Mesendoderm (in vitro differentiated cells): ENCODE measurements at regions not wholly inside any gene's neighbourhood (a gene's known extent, or its start where the extent isn't known, plus 50 kb on each side); places are given as distances from the start of the nearest gene placed in this dataset.

Experiments used
- DNase-seq: peaks from one replicate; pipeline ENCODE4 v3.0.0; 2013
- H2AK5ac ChIP-seq: 2 replicates; pipeline ENCODE4 v1.6.1; 2013; ENCODE audit warnings: low read length, inconsistent platforms
- H2BK120ac ChIP-seq: 2 replicates; pipeline ENCODE4 v1.6.1; 2013; ENCODE audit warnings: low read depth, mild to moderate bottlenecking, low read length, moderate library complexity, mixed read lengths
- H2BK15ac ChIP-seq: replicated peaks from 2 replicates; pipeline ENCODE4 v1.6.1; 2013; ENCODE audit warnings: low read depth, mild to moderate bottlenecking, moderate library complexity
- H2BK5ac ChIP-seq: 2 replicates; pipeline ENCODE4 v1.6.1; 2013; ENCODE audit warnings: low read length, inconsistent platforms
- H3K18ac ChIP-seq: 2 replicates; pipeline ENCODE4 v1.6.1; 2013; ENCODE audit warnings: mild to moderate bottlenecking, low read length, mixed read lengths
- H3K23ac ChIP-seq: one replicate; pipeline ENCODE4 v1.6.1; 2013; ENCODE audit warnings: low read length
- H3K27ac ChIP-seq: 2 replicates; pipeline ENCODE4 v1.5.1; 2013; ENCODE audit warnings: low read depth, mild to moderate bottlenecking, inconsistent platforms, low read length, moderate library complexity
- H3K27me3 ChIP-seq: 2 replicates; pipeline ENCODE4 v1.6.1; 2013; ENCODE audit warnings: low read length, control low read depth, mild to moderate bottlenecking, inconsistent platforms; ENCODE audit not compliant: insufficient read depth, poor library complexity
- H3K36me3 ChIP-seq: 2 replicates; pipeline ENCODE4 v1.6.1; 2013; ENCODE audit warnings: low read length, inconsistent platforms; ENCODE audit not compliant: control insufficient read depth, insufficient read depth
- H3K4ac ChIP-seq: one replicate; pipeline ENCODE4 v1.6.1; 2013; ENCODE audit warnings: low read depth, mild to moderate bottlenecking, low read length, moderate library complexity
- H3K4me1 ChIP-seq: 2 replicates; pipeline ENCODE4 v1.6.1; 2013; ENCODE audit warnings: low read depth, low read length, inconsistent platforms; ENCODE audit not compliant: control insufficient read depth
- H3K4me2 ChIP-seq: 2 replicates; pipeline ENCODE4 v1.6.1; 2013; ENCODE audit warnings: low read length
- H3K4me3 ChIP-seq: 2 replicates; pipeline ENCODE4 v1.5.1; 2013; ENCODE audit warnings: mild to moderate bottlenecking, low read length
- H3K56ac ChIP-seq: one replicate; pipeline ENCODE4 v1.6.1; 2013; ENCODE audit warnings: low read length
- H3K79me1 ChIP-seq: 2 replicates; pipeline ENCODE4 v1.6.1; 2013; ENCODE audit warnings: low read length, inconsistent platforms
- H3K79me2 ChIP-seq: 2 replicates; pipeline ENCODE4 v1.6.1; 2013; ENCODE audit warnings: mild to moderate bottlenecking, low read length; ENCODE audit not compliant: control insufficient read depth, insufficient read depth
- H3K9ac ChIP-seq: 2 replicates; pipeline ENCODE4 v1.6.1; 2013; ENCODE audit warnings: low read length, inconsistent platforms
- H4K5ac ChIP-seq: one replicate; pipeline ENCODE4 v1.6.1; 2013; ENCODE audit warnings: low read length
- H4K8ac ChIP-seq: one replicate; pipeline ENCODE4 v1.6.1; 2013; ENCODE audit warnings: low read depth, mild to moderate bottlenecking, control low read depth, low read length, moderate library complexity
- WGBS: extraction: QIAGEN DNeasy Blood & Tissue Kit; methylation state at CpG from one replicate; pipeline ENCODE4 v1.1.7; 2013; ENCODE audit warnings: low lambda C conversion rate, missing lambda C conversion rate; ENCODE audit not compliant: insufficient coverage; ENCODE audit errors: extremely low coverage; 5-methylcytosine and 5-hydroxymethylcytosine counted together

DNA sequence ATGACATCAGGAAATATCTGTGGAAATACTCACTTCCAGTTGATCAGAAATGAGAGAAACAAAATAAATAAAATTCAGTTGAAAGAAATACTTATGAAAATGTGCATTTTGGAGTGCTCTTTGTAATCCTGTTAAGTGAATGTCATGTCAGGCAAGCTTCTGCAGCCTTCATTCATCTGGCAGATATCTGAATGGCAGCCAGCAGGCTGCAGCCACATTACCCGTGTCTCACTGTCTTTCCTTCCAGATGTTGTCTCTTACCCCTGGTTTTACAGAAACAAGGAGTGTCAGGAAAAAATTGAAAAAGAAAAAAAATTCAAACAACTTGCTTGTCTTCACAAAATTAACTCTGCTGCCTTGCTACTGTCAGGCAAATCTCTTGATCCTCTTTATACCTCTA is 445.0 kb upstream of the RIOK2 start:
- WGBS: no CpG with 5 or more reads among the region's 1 CpG
- no peaks in the 10 kb centered on the region for H3K36me3 ChIP-seq
- H4K8ac ChIP-seq: no peak overlapping the region
- no peak overlapping the region for H3K9ac ChIP-seq
- no peak overlapping the region for H3K27ac ChIP-seq
- no peak overlapping the region for H2BK15ac ChIP-seq
- H3K4me2 ChIP-seq: no peak overlapping the region
- no peaks in the 10 kb centered on the region for H3K27me3 ChIP-seq
- no peak overlapping the region for H3K4me3 ChIP-seq
- H3K79me1 ChIP-seq: no peaks in the 10 kb centered on the region
- H3K4me1 ChIP-seq: no peaks in the 10 kb centered on the region
- no peak overlapping the region for H3K23ac ChIP-seq
- no peaks in the 10 kb centered on the region for H3K79me2 ChIP-seq
- DNase-seq: no peak
- H3K18ac ChIP-seq: no peak overlapping the region
- H3K4ac ChIP-seq: no peak overlapping the region
- no peak overlapping the region for H3K56ac ChIP-seq
- no peak overlapping the region for H2AK5ac ChIP-seq
- no peak overlapping the region for H4K5ac ChIP-seq
- H2BK120ac ChIP-seq: no peak overlapping the region
- H2BK5ac ChIP-seq: no peak overlapping the region

DNA sequence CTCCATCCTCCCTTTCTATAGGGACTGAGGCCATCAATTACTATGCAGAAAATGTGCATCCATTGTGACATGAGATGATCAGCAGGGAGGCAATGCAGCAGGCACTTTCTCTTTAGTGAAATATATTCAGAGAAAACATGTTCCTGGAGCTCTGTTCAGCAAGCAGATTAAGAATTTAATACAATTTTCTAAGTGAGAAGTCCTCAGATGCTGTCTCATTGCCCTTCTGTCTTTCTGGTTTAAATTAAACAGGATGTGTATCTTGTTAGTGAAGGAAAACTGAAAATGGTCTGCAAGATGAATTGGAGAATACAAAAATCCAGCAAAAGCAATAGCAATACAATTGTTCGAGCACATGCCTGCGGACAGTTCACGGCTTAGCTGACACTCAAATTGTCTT is 445.8 kb upstream of the RIOK2 start:
- no peak overlapping the region for H3K27ac ChIP-seq
- H3K4me2 ChIP-seq: no peak overlapping the region
- H3K4me1 ChIP-seq: no peaks in the 10 kb centered on the region
- no peak overlapping the region for H2AK5ac ChIP-seq
- H3K27me3 ChIP-seq: no peaks in the 10 kb centered on the region
- no peak overlapping the region for H3K18ac ChIP-seq
- H3K79me2 ChIP-seq: no peaks in the 10 kb centered on the region
- no peak overlapping the region for H4K8ac ChIP-seq
- H4K5ac ChIP-seq: no peak overlapping the region
- H3K56ac ChIP-seq: no peak overlapping the region
- no peak overlapping the region for H3K9ac ChIP-seq
- H3K36me3 ChIP-seq: no peaks in the 10 kb centered on the region
- no peak overlapping the region for H3K4me3 ChIP-seq
- H2BK120ac ChIP-seq: no peak overlapping the region
- no peaks in the 10 kb centered on the region for H3K79me1 ChIP-seq
- no peak for DNase-seq
- WGBS: no CpG with 5 or more reads among the region's 3 CpGs
- no peak overlapping the region for H2BK15ac ChIP-seq
- H3K23ac ChIP-seq: no peak overlapping the region
- no peak overlapping the region for H3K4ac ChIP-seq
- no peak overlapping the region for H2BK5ac ChIP-seq

DNA sequence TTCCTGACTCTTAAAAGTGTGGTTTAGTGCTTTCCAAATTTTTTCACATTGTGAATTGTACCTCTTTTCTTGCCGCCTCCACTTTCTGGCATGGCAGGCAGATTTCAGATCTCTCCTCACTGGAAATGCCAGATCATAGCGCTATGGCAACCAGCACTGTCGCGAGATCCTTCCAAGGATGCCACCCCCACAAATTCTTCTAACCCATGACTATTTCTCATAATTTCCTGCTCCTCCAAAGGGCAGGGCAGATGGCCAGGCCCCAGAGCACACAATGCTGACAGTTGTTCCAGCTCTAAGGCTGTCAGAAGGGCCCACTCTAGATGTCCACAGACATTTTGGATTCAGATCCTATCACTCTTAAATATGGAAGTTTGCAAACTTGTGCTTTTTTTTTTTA is 446.2 kb upstream of the RIOK2 start:
- Histone ChIP-seq H3K36me3 (no peaks in the 10 kb centered on the region), H2BK5ac (no peak overlapping the region), H3K4me2 (no peak overlapping the region), H4K8ac (no peak overlapping the region), H3K18ac (no peak overlapping the region), H3K79me1 (no peaks in the 10 kb centered on the region), H2BK120ac (no peak overlapping the region), H3K4ac (no peak overlapping the region), H2AK5ac (no peak overlapping the region), H3K4me3 (no peak overlapping the region), H3K56ac (no peak overlapping the region), H3K79me2 (no peaks in the 10 kb centered on the region), H3K27me3 (no peaks in the 10 kb centered on the region), H2BK15ac (no peak overlapping the region), H3K27ac (no peak overlapping the region), H3K23ac (no peak overlapping the region), H3K4me1 (no peaks in the 10 kb centered on the region), H3K9ac (no peak overlapping the region), H4K5ac (no peak overlapping the region)
- no CpG with 5 or more reads among the region's 4 CpGs for WGBS
- DNase-seq: peak; percentile 18

DNA sequence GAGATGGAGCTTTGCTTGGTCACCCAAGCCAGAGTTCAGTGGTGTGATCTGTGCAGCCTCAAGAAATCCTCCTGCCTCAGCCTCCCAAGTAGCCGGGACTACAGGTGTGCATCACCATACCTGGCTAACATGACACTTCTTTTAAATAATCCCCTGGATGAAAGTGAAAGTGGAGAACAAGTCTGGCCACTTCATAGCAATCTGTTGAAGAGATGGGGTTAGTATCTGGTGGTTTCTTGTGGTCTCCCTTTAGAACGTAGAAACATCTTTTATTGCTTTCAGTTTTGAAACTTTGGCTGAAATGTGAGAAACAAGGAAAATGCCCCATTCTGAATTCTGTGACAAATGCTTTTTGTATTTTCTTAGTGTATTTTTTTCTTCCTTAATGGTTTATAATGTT is 452.5 kb upstream of the RIOK2 start:
- no peaks in the 10 kb centered on the region for H3K79me1 ChIP-seq
- no peak overlapping the region for H4K8ac ChIP-seq
- no peak overlapping the region for H3K4me3 ChIP-seq
- H3K4ac ChIP-seq: no peak overlapping the region
- no peaks in the 10 kb centered on the region for H3K79me2 ChIP-seq
- H2BK120ac ChIP-seq: no peak overlapping the region
- H2AK5ac ChIP-seq: no peak overlapping the region
- H3K18ac ChIP-seq: no peak overlapping the region
- no peak overlapping the region for H4K5ac ChIP-seq
- no CpG with 5 or more reads among the region's 2 CpGs for WGBS
- no peak overlapping the region for H3K27ac ChIP-seq
- H3K4me2 ChIP-seq: no peak overlapping the region
- no peak overlapping the region for H2BK15ac ChIP-seq
- H3K27me3 ChIP-seq: no peaks in the 10 kb centered on the region
- no peak overlapping the region for H3K23ac ChIP-seq
- no peaks in the 10 kb centered on the region for H3K4me1 ChIP-seq
- H3K9ac ChIP-seq: no peak overlapping the region
- H3K56ac ChIP-seq: no peak overlapping the region
- DNase-seq: no peak
- H3K36me3 ChIP-seq: no peaks in the 10 kb centered on the region
- H2BK5ac ChIP-seq: no peak overlapping the region

DNA sequence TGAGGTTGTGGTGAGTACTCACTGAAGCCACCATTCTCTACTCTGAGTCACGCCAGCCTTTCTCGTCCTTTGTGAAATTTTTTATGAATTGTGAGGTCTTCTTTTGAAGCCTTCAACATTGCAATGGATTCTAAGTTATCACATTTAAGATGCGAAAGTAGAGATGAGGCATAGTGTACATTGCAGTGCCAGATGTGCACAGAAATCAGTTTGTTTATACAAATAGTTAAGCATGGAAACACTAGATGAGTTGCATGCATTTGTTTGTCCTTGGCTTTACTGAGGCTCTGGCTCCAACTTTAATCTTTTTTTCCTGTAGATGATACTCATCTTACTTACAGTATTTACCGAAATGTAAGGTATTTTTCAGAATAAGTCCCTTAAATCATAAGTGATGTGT is 453.7 kb upstream of the RIOK2 start:
- Histone ChIP-seq H2AK5ac (no peak overlapping the region), H3K4me2 (no peak overlapping the region), H3K56ac (no peak overlapping the region), H3K4me1 (no peaks in the 10 kb centered on the region), H3K4me3 (no peak overlapping the region), H4K5ac (no peak overlapping the region), H3K18ac (no peak overlapping the region), H3K79me2 (no peaks in the 10 kb centered on the region), H2BK5ac (no peak overlapping the region), H2BK120ac (no peak overlapping the region), H2BK15ac (no peak overlapping the region), H3K27ac (no peak overlapping the region), H3K27me3 (no peaks in the 10 kb centered on the region), H3K9ac (no peak overlapping the region), H3K79me1 (no peaks in the 10 kb centered on the region), H3K23ac (no peak overlapping the region), H3K36me3 (no peaks in the 10 kb centered on the region), H4K8ac (no peak overlapping the region), H3K4ac (no peak overlapping the region)
- WGBS: no CpG with 5 or more reads among the region's 4 CpGs
- no peak for DNase-seq

DNA sequence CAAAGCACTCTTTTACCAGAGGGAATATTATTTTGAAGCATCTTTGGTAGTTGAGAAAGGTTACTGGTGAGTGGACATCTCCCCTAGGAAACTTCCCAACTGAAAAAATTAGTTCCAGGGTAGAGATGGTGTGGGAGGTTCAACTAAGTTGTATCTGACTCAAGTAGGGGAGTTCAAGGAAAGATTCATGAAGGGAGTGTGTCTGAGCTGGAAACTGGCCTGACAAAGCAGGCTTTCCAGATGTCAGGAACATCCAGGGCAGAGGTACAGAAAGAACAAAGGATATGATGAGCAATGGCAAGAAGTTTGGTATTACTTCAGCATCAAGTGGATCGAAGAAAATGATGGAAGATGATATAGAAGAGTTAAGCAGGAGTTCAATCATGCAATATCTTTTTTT is 458.0 kb upstream of the RIOK2 start:
- no CpG with 5 or more reads among the region's 1 CpG for WGBS

More for the DNA sequence above, 458.0 kb upstream of the RIOK2 start:
- H3K27ac ChIP-seq: no peak overlapping the region
- no peaks in the 10 kb centered on the region for H3K79me1 ChIP-seq
- H3K4me1 ChIP-seq: no peaks in the 10 kb centered on the region
- H3K4me2 ChIP-seq: no peak overlapping the region
- H3K18ac ChIP-seq: no peak overlapping the region
- H3K23ac ChIP-seq: no peak overlapping the region
- H3K4me3 ChIP-seq: no peak overlapping the region
- H3K56ac ChIP-seq: no peak overlapping the region
- H2BK5ac ChIP-seq: no peak overlapping the region
- no peak overlapping the region for H3K4ac ChIP-seq
- H2AK5ac ChIP-seq: no peak overlapping the region
- H3K79me2 ChIP-seq: no peaks in the 10 kb centered on the region
- H4K5ac ChIP-seq: no peak overlapping the region
- H4K8ac ChIP-seq: no peak overlapping the region
- H3K27me3 ChIP-seq: no peaks in the 10 kb centered on the region
- no peaks in the 10 kb centered on the region for H3K36me3 ChIP-seq
- DNase-seq: no peak
- no peak overlapping the region for H2BK120ac ChIP-seq
- no peak overlapping the region for H3K9ac ChIP-seq
- no peak overlapping the region for H2BK15ac ChIP-seq
